Neural cell (in vitro differentiated cells): ENCODE measurements at regions not wholly inside any gene's neighbourhood (a gene's known extent, or its start where the extent isn't known, plus 50 kb on each side); places are given as distances from the start of the nearest gene placed in this dataset.

Experiments used
- H2AFZ ChIP-seq: fragments of 200-600, 300-800 bp; sonication (generic), shearing (Covaris generic); 2 replicates; pipeline ENCODE4 v1.6.0; 2014; ENCODE audit warnings: low read depth, mild to moderate bottlenecking, antibody characterized with exemption, low read length, moderate library complexity
- H3F3A ChIP-seq: fragments of 200-600 bp; shearing (Covaris generic); 2 replicates; pipeline ENCODE4 v1.6.1; 2016; ENCODE audit warnings: mild to moderate bottlenecking, moderate library complexity, mixed read lengths, antibody characterized with exemption, low read length; ENCODE audit not compliant: insufficient read depth, poor library complexity, severe bottlenecking
- H3K27ac ChIP-seq: fragments of 200-600, 300-800 bp; sonication (generic), shearing (Covaris generic); 2 replicates; pipeline ENCODE4 v1.5.1; 2014; ENCODE audit warnings: mild to moderate bottlenecking, low read length, moderate library complexity
- H3K27me3 ChIP-seq: fragments of 300-800, 200-600 bp; sonication (generic), shearing (Covaris generic); 2 replicates; pipeline ENCODE4 v1.6.0; 2014; ENCODE audit warnings: mild to moderate bottlenecking, low read depth, low read length, moderate library complexity; ENCODE audit not compliant: insufficient read depth
- H3K36me3 ChIP-seq: fragments of 300-800, 200-600 bp; sonication (generic), shearing (Covaris generic); 2 replicates; pipeline ENCODE4 v1.5.1; 2014; ENCODE audit warnings: mild to moderate bottlenecking, antibody characterized with exemption, low read length, moderate library complexity; ENCODE audit not compliant: insufficient read depth
- H3K4me2 ChIP-seq: fragments of 300-800, 200-600 bp; sonication (generic), shearing (Covaris generic); 2 replicates; pipeline ENCODE4 v1.6.0; 2014; ENCODE audit warnings: mild to moderate bottlenecking, low read length
- H3K4me3 ChIP-seq: fragments of 300-800, 200-600 bp; sonication (generic), shearing (Covaris generic); 2 replicates; pipeline ENCODE4 v1.5.1; 2014; ENCODE audit warnings: mild to moderate bottlenecking, low read length, moderate library complexity
- H3K79me2 ChIP-seq: fragments of 200-600 bp; shearing (Covaris generic); replicated peaks from 2 replicates; pipeline ENCODE4 v1.6.0; 2014; ENCODE audit warnings: mild to moderate bottlenecking, low read length, moderate library complexity; ENCODE audit not compliant: insufficient read depth
- H3K9ac ChIP-seq: fragments of 300-800, 200-600 bp; sonication (generic), shearing (Covaris generic); 2 replicates; pipeline ENCODE4 v1.6.1; 2016; ENCODE audit warnings: mild to moderate bottlenecking, low read length, mixed read lengths
- H3K9me2 ChIP-seq: fragments of 200-600 bp; shearing (Covaris generic); 2 replicates; pipeline ENCODE4 v1.6.1; 2016; ENCODE audit warnings: mild to moderate bottlenecking, low read length, mixed read lengths; ENCODE audit not compliant: insufficient read depth
- H3K9me3 ChIP-seq: fragments of 200-600, 300-800 bp; sonication (generic), shearing (Covaris generic); 2 replicates; pipeline ENCODE4 v1.6.1; 2016; ENCODE audit warnings: mild to moderate bottlenecking, mixed run types, low read length, moderate library complexity, mixed read lengths
- H4K20me1 ChIP-seq: fragments of 200-600 bp; shearing (Covaris generic); 2 replicates; pipeline ENCODE4 v1.6.1; 2016; ENCODE audit warnings: mild to moderate bottlenecking, mixed run types; ENCODE audit not compliant: insufficient read depth
- EP300 ChIP-seq: fragments of 450-650 bp; conservative IDR thresholded peaks from 2 replicates; pipeline ENCODE4 v1.6.1; 2014; ENCODE audit warnings: antibody characterized with exemption, mild to moderate bottlenecking, moderate library complexity; ENCODE audit not compliant: poor library complexity, severe bottlenecking
- EZH2 ChIP-seq: fragments of 200-600, 300-800 bp; shearing (Covaris generic), sonication (generic); IDR thresholded peaks from 2 replicates; pipeline ENCODE4 v1.6.1; 2014; ENCODE audit warnings: antibody characterized with exemption, low read length, borderline replicate concordance, mild to moderate bottlenecking; ENCODE audit not compliant: insufficient read depth, poor library complexity, severe bottlenecking
- MXI1 ChIP-seq: fragments of 450-650 bp; conservative IDR thresholded peaks from 2 replicates; pipeline ENCODE4 v1.6.1; 2014; ENCODE audit warnings: antibody characterized with exemption, mild to moderate bottlenecking; ENCODE audit not compliant: poor library complexity, severe bottlenecking
- POLR2AphosphoS5 ChIP-seq: IDR thresholded peaks from 2 replicates; pipeline ENCODE4 v1.6.1; 2012
- RAD21 ChIP-seq: fragments of 450-650 bp; conservative IDR thresholded peaks from 2 replicates; pipeline ENCODE4 v1.6.1; 2014; ENCODE audit warnings: antibody characterized with exemption, mild to moderate bottlenecking, moderate library complexity
- REST ChIP-seq: IDR thresholded peaks from 2 replicates; pipeline ENCODE4 v1.6.1; 2012; ENCODE audit warnings: borderline replicate concordance
- SMC3 ChIP-seq: fragments of 450-650 bp; conservative IDR thresholded peaks from 2 replicates; pipeline ENCODE4 v1.6.1; 2014; ENCODE audit warnings: antibody characterized with exemption, mild to moderate bottlenecking, moderate library complexity; ENCODE audit not compliant: poor library complexity
- TAF1 ChIP-seq: IDR thresholded peaks from 2 replicates; pipeline ENCODE4 v1.6.1; 2012; ENCODE audit warnings: low read depth
- TF ChIP-seq, protein P1 (sequence below): fragments of 450-650 bp; IDR thresholded peaks from 2 replicates; pipeline ENCODE4 v1.5.1; 2014; ENCODE audit warnings: antibody characterized with exemption, mild to moderate bottlenecking, moderate library complexity; ENCODE audit not compliant: poor library complexity, severe bottlenecking

DNA sequence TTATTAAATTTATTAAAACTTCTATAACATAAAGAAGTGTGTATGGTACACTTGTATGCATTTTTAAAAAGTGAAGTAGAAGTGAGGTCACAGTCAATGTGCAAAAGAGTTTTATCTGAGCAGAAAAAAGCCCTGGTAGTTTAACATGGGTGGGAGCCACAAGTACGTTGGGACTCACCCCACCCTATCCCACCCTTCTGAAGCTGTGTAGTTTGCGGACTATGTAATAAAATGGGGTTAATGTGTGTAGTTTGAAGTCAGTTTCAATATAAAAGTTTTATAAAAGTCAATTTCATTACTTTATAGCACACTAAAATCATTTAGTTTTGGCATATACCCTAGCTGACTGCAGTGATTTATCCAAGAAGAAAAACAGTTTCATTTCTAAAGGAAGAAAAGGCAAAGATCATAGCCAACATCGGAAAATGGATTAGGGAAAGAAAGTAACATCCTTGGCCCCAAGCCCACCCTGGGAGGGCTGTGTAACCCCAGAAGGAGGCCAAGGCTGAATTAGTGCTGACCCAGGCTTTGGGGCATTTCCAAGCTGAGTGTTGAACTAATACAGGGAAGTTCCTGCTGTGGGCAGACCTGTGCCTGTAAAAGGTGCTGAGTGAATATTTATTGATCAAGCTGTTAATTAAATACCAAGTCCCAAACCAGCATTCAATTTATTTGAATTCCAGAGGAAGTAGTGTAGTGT lies 398.6 kb upstream of the ADAMTSL1 start:
- Histone ChIP-seq H2AFZ (no peak overlapping the region), H3K27ac (no peak overlapping the region), H3K36me3 (no peaks in the 10 kb centered on the region), H3F3A (no peaks in the 10 kb centered on the region), H3K27me3 (no peaks in the 10 kb centered on the region), H3K4me2 (no peak overlapping the region), H4K20me1 (no peaks in the 10 kb centered on the region), H3K9ac (no peak overlapping the region), H3K9me2 (no peaks in the 10 kb centered on the region), H3K79me2 (no peaks in the 10 kb centered on the region), H3K9me3 (no peaks in the 10 kb centered on the region), H3K4me3 (no peak overlapping the region)
- no peak for TF ChIP-seq SMC3
- TF ChIP-seq, protein P1, sequence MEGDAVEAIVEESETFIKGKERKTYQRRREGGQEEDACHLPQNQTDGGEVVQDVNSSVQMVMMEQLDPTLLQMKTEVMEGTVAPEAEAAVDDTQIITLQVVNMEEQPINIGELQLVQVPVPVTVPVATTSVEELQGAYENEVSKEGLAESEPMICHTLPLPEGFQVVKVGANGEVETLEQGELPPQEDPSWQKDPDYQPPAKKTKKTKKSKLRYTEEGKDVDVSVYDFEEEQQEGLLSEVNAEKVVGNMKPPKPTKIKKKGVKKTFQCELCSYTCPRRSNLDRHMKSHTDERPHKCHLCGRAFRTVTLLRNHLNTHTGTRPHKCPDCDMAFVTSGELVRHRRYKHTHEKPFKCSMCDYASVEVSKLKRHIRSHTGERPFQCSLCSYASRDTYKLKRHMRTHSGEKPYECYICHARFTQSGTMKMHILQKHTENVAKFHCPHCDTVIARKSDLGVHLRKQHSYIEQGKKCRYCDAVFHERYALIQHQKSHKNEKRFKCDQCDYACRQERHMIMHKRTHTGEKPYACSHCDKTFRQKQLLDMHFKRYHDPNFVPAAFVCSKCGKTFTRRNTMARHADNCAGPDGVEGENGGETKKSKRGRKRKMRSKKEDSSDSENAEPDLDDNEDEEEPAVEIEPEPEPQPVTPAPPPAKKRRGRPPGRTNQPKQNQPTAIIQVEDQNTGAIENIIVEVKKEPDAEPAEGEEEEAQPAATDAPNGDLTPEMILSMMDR = no peak
- no peak for TF ChIP-seq EZH2
- no peak for TF ChIP-seq REST
- no peak for TF ChIP-seq POLR2AphosphoS5
- no peak for TF ChIP-seq TAF1
- no peak for TF ChIP-seq RAD21
- no peak for TF ChIP-seq MXI1
- no peak for TF ChIP-seq EP300

GRCh38 chr9:18077941-18078678 lies 395.8 kb upstream of the ADAMTSL1 start:
- H4K20me1 ChIP-seq = no peaks in the 10 kb centered on the region
- no peaks in the 10 kb centered on the region for H3K9me2 ChIP-seq
- no peak overlapping the region for H2AFZ ChIP-seq
- no peak overlapping the region for H3K4me2 ChIP-seq
- no peaks in the 10 kb centered on the region for H3K36me3 ChIP-seq
- no peak for TF ChIP-seq REST
- TF ChIP-seq EP300 = no peak
- no peak for TF ChIP-seq RAD21
- no peak for TF ChIP-seq TAF1
- no peak for TF ChIP-seq POLR2AphosphoS5
- H3K79me2 ChIP-seq = no peaks in the 10 kb centered on the region
- no peak overlapping the region for H3K27ac ChIP-seq
- H3K9ac ChIP-seq = no peak overlapping the region
- no peak overlapping the region for H3K4me3 ChIP-seq
- H3F3A ChIP-seq = no peaks in the 10 kb centered on the region
- H3K27me3 ChIP-seq = no peaks in the 10 kb centered on the region
- H3K9me3 ChIP-seq = no peaks in the 10 kb centered on the region
